Keratinocyte (primary cell): ENCODE measurements at regions not wholly inside any gene's neighbourhood (a gene's known extent, or its start where the extent isn't known, plus 50 kb on each side); places are given as distances from the start of the nearest gene placed in this dataset.

Experiments
- EZH2 ChIP-seq: IDR thresholded peaks from one replicate; pipeline ENCODE4 v1.6.1; 2012; ENCODE audit warnings: inconsistent platforms, mild to moderate bottlenecking, low read length, moderate library complexity
- TF ChIP-seq, protein P1 (sequence below), 3 experiments: IDR thresholded peaks in 1 of 3; conservative IDR thresholded peaks in 1 of 3; optimal IDR thresholded peaks in 1 of 3; 2 replicates in 2 of 3; 3 replicates in 1 of 3; pipeline versions ENCODE3 to v1.5.1; 2011; ENCODE audit warnings: low read length in 3 of 3, mild to moderate bottlenecking in 3 of 3, moderate library complexity in 2 of 3, control low read depth in 1 of 3, inconsistent platforms in 1 of 3; ENCODE audit not compliant: insufficient read depth in 2 of 3; ENCODE audit errors: extremely low read depth in 1 of 3

- TF ChIP-seq, protein P1, sequence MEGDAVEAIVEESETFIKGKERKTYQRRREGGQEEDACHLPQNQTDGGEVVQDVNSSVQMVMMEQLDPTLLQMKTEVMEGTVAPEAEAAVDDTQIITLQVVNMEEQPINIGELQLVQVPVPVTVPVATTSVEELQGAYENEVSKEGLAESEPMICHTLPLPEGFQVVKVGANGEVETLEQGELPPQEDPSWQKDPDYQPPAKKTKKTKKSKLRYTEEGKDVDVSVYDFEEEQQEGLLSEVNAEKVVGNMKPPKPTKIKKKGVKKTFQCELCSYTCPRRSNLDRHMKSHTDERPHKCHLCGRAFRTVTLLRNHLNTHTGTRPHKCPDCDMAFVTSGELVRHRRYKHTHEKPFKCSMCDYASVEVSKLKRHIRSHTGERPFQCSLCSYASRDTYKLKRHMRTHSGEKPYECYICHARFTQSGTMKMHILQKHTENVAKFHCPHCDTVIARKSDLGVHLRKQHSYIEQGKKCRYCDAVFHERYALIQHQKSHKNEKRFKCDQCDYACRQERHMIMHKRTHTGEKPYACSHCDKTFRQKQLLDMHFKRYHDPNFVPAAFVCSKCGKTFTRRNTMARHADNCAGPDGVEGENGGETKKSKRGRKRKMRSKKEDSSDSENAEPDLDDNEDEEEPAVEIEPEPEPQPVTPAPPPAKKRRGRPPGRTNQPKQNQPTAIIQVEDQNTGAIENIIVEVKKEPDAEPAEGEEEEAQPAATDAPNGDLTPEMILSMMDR (optimal IDR thresholded peaks at IDR 0.05 in 1 of 3, IDR thresholded peaks at IDR 0.05 in 1 of 3, conservative IDR thresholded peaks at IDR 0.05 in 1 of 3; ENCODE audit: extremely low read depth in 1 of 3, insufficient read depth in 2 of 3, low read length in 3 of 3) = no peak
- no peak for TF ChIP-seq EZH2
Observed at GRCh38 chr11:22138264-22138663, 54.6 kb upstream of the ANO5 start.
